HepG2 (cell line): ENCODE measurements at regions not wholly inside any gene's neighbourhood (a gene's known extent, or its start where the extent isn't known, plus 50 kb on each side); places are given as distances from the start of the nearest gene placed in this dataset.

ENCODE experiments used
- ATAC-seq: fragments of 200-7000 bp; cut with Tn5 transposase; 3 replicates; pipeline ENCODE4 v1.9.1; 2020; ENCODE audit warnings: mild to moderate bottlenecking, moderate library complexity
- BruUV-seq: library from RNA; stranded (reverse); fragments of 400-500 nt; replicated peaks from 2 replicates; lab custom pipeline; 2021; lab: Mats Ljungman, UMichigan
- CTCF ChIA-PET: fragments of 300-600 bp; formaldehyde crosslinking; extraction: SDS; loops from one replicate; lab custom pipeline; 2021; ENCODE audit warnings: low total read pairs, inconsistent platforms, low intra/inter-chr PET ratio; lab: Yijun Ruan, JAX
- POLR2A ChIA-PET: fragments of 350-600 bp; sonication (Branson Sonifier 250); formaldehyde crosslinking; loops from one replicate; lab custom pipeline; 2020; ENCODE audit warnings: antibody characterized with exemption, inconsistent platforms; lab: Yijun Ruan, JAX
- DNase-seq: peaks from one replicate; pipeline ENCODE4 v3.0.0-alpha.2; 2015; ENCODE audit warnings: low spot score
- FAIRE-seq: peaks from 3 replicates; lab custom pipeline; 2011; peaks lifted over from hg19 to GRCh38; lab: Jason Lieb, UNC
- H2AFZ ChIP-seq: one replicate; pipeline ENCODE4 v1.6.1; 2011; ENCODE audit warnings: low read length, inconsistent platforms
- H3K27ac ChIP-seq: fragments of 300-600 bp; 3 replicates; pipeline ENCODE4 v1.8.0; 2011; ENCODE audit warnings: mixed run types, mild to moderate bottlenecking, mixed read lengths, low read length, inconsistent platforms; ENCODE audit not compliant: insufficient read depth; ENCODE audit errors: extremely low read length
- H3K27me3 ChIP-seq, 2 experiments: fragments of 200-600 bp in 1 of 2; 2 replicates in 1 of 2; 3 replicates in 1 of 2; pipeline versions ENCODE4 v1.6.0 to v1.8.0; 2011; ENCODE audit warnings: low read length in 2 of 2, mild to moderate bottlenecking in 2 of 2, moderate library complexity in 2 of 2, inconsistent platforms in 1 of 2; ENCODE audit not compliant: insufficient read depth in 2 of 2, control insufficient read depth in 1 of 2
- H3K36me3 ChIP-seq, 2 experiments: fragments of 200-600 bp in 1 of 2; replicated peaks in 1 of 2; 2 replicates in 1 of 2; 3 replicates in 1 of 2; pipeline versions ENCODE4 v1.5.1 to v1.8.0; 2011; ENCODE audit warnings: low read length in 2 of 2, inconsistent platforms in 1 of 2; ENCODE audit not compliant: insufficient read depth in 2 of 2, control insufficient read depth in 1 of 2
- H3K4me1 ChIP-seq: 2 replicates; pipeline ENCODE4 v1.5.1; 2012; ENCODE audit warnings: low read length, inconsistent platforms; ENCODE audit not compliant: insufficient read depth
- H3K4me2 ChIP-seq: 2 replicates; pipeline ENCODE4 v1.6.0; 2011; ENCODE audit warnings: low read depth, low read length, inconsistent platforms
- H3K4me3 ChIP-seq, 3 experiments: fragments of 200-600 bp in 1 of 3; sonication (generic), shearing (Covaris generic) in 1 of 3; replicated peaks in 1 of 3; 2 replicates each; pipeline ENCODE4 v1.5.1; 2011 to 2016; ENCODE audit warnings: low read length in 3 of 3, inconsistent platforms in 2 of 3, low read depth in 2 of 3, mild to moderate bottlenecking in 2 of 3, control low read depth in 1 of 3, mixed read lengths in 1 of 3; ENCODE audit not compliant: insufficient read depth in 1 of 3
- H3K79me2 ChIP-seq: one replicate; pipeline ENCODE4 v1.6.1; 2011; ENCODE audit warnings: low read length, inconsistent platforms; ENCODE audit not compliant: insufficient read depth
- H3K9ac ChIP-seq: 2 replicates; pipeline ENCODE4 v1.6.0; 2011; ENCODE audit warnings: mild to moderate bottlenecking, low read depth, low read length, inconsistent platforms; ENCODE audit not compliant: insufficient read depth
- H3K9me3 ChIP-seq: 2 replicates; pipeline ENCODE4 v1.5.1; 2012; ENCODE audit warnings: mild to moderate bottlenecking, low read length
- H4K20me1 ChIP-seq: 2 replicates; pipeline ENCODE4 v1.6.0; 2011; ENCODE audit warnings: inconsistent platforms, mild to moderate bottlenecking, low read length, moderate library complexity; ENCODE audit not compliant: insufficient read depth
- GATAD2A ChIP-seq: IDR thresholded peaks from 2 replicates; pipeline ENCODE4 v1.6.1; 2016
- KMT2A ChIP-seq: sonication (generic); formaldehyde crosslinking; IDR thresholded peaks from 2 replicates; pipeline ENCODE4 v1.4.0; 2020; ENCODE audit warnings: missing genetic modification reagents
- MAFF ChIP-seq: IDR thresholded peaks from 2 replicates; pipeline ENCODE4 v1.6.1; 2011; ENCODE audit warnings: low read depth, low read length, improper control_type of control experiment
- MAFK ChIP-seq, 2 experiments: IDR thresholded peaks in 1 of 2; conservative IDR thresholded peaks in 1 of 2; 2 replicates each; pipeline ENCODE4 v1.6.1; 2011; ENCODE audit warnings: improper control_type of control experiment in 2 of 2, low read length in 2 of 2
- RARA ChIP-seq: IDR thresholded peaks from 2 replicates; pipeline ENCODE4 v1.6.1; 2016; ENCODE audit warnings: missing genetic modification reagents, missing compliant biosample characterization
- SOX6 ChIP-seq, 2 experiments: fragments of 450-650 bp in 1 of 2; sonication (generic) in 1 of 2; formaldehyde crosslinking in 1 of 2; IDR thresholded peaks; 2 replicates each; pipeline versions ENCODE4 v1.4.0 to v1.6.1; 2017 to 2020; ENCODE audit warnings: antibody characterized with exemption in 1 of 2, mild to moderate bottlenecking in 1 of 2, missing genetic modification reagents in 1 of 2
- ZBTB7A ChIP-seq: sonication (generic); formaldehyde crosslinking; IDR thresholded peaks from 2 replicates; pipeline ENCODE4 v1.8.0; 2022; ENCODE audit warnings: mild to moderate bottlenecking, missing genetic modification reagents
- ZNF17 ChIP-seq: sonication (generic); formaldehyde crosslinking; IDR thresholded peaks from 2 replicates; pipeline ENCODE4 v1.5.0; 2020; ENCODE audit warnings: mild to moderate bottlenecking, missing genetic modification reagents
- ZNF432 ChIP-seq: sonication (generic); formaldehyde crosslinking; IDR thresholded peaks from 2 replicates; pipeline ENCODE4 v1.5.0; 2020; ENCODE audit warnings: missing genetic modification reagents, mild to moderate bottlenecking, borderline replicate concordance
- WGBS: methylation state at CpG from one replicate; pipeline ENCODE4 v1.1.6; 2017; ENCODE audit warnings: low lambda C conversion rate; 5-methylcytosine and 5-hydroxymethylcytosine counted together
- in situ Hi-C: cut with HindIII; loops from 2 replicates; pipeline ENCODE4 v1.10.0; 2017; ENCODE audit warnings: low pct_unique_long_range_greater_than_20kb; ENCODE audit not compliant: extremely low pct_ligation_motif_present
- intact Hi-C: fragments of 100-400 bp; cut with micrococcal nuclease; formaldehyde crosslinking; loops from one replicate; pipeline ENCODE4 v1.10.0; 2022; ENCODE audit not compliant: unreplicated experiment
- TF ChIP-seq, protein P1 (sequence below): sonication (generic); formaldehyde crosslinking; IDR thresholded peaks from 2 replicates; pipeline ENCODE4 v1.8.0; 2022; ENCODE audit warnings: missing genetic modification reagents, mild to moderate bottlenecking, moderate library complexity, borderline replicate concordance
- TF ChIP-seq, protein P2 (sequence below): sonication (generic); formaldehyde crosslinking; IDR thresholded peaks from 2 replicates; pipeline ENCODE4 v1.5.0; 2020; ENCODE audit warnings: mild to moderate bottlenecking, missing genetic modification reagents
- TF ChIP-seq, protein P3 (sequence below): fragments of 450-650 bp; IDR thresholded peaks from 2 replicates; pipeline ENCODE4 v1.6.1; 2017; ENCODE audit warnings: mild to moderate bottlenecking

DNA sequence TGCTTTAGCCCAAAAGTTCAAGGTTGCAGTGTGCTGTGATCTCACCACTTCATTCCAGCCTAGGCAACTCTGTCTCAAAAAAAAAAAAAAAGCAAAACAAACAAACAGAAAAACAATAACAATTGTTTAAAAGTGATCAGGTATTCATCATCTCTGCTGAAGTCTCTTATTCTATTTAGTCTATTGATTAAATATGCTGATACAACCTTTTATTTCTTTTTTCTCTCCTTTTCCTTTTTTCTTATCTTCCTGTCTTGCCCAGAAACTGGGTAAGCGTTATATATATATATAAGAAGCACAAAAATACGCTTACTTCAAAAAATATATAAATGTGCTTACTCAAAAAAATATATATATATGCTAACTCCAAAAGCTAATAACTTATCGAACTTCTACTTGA, 213.8 kb upstream of the EEA1 start:
- no peak for DNase-seq
- no peaks in the 10 kb centered on the region for H3K27me3 ChIP-seq
- H3K27ac ChIP-seq = no peak overlapping the region
- POLR2A ChIA-PET = no interaction called here
- 0 out of 2 replicates have a peak, but pooled peaks have one; percentile 12 for TF ChIP-seq RARA (CRISPR knock-in tag)
- TF ChIP-seq, protein P1, sequence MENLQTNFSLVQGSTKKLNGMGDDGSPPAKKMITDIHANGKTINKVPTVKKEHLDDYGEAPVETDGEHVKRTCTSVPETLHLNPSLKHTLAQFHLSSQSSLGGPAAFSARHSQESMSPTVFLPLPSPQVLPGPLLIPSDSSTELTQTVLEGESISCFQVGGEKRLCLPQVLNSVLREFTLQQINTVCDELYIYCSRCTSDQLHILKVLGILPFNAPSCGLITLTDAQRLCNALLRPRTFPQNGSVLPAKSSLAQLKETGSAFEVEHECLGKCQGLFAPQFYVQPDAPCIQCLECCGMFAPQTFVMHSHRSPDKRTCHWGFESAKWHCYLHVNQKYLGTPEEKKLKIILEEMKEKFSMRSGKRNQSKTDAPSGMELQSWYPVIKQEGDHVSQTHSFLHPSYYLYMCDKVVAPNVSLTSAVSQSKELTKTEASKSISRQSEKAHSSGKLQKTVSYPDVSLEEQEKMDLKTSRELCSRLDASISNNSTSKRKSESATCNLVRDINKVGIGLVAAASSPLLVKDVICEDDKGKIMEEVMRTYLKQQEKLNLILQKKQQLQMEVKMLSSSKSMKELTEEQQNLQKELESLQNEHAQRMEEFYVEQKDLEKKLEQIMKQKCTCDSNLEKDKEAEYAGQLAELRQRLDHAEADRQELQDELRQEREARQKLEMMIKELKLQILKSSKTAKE (CRISPR knock-in tag) = no peak
- peak; percentile 22 to 56; a peak in 3 of 4 replicates for TF ChIP-seq MAFK (conservative IDR thresholded peaks at IDR 0.05 in 1 of 2, IDR thresholded peaks at IDR 0.05 in 1 of 2; ENCODE audit: low read length in 2 of 2)
- TF ChIP-seq GATAD2A (CRISPR knock-in tag) = 0 out of 2 replicates have a peak, but pooled peaks have one; percentile 5
- TF ChIP-seq, protein P2, sequence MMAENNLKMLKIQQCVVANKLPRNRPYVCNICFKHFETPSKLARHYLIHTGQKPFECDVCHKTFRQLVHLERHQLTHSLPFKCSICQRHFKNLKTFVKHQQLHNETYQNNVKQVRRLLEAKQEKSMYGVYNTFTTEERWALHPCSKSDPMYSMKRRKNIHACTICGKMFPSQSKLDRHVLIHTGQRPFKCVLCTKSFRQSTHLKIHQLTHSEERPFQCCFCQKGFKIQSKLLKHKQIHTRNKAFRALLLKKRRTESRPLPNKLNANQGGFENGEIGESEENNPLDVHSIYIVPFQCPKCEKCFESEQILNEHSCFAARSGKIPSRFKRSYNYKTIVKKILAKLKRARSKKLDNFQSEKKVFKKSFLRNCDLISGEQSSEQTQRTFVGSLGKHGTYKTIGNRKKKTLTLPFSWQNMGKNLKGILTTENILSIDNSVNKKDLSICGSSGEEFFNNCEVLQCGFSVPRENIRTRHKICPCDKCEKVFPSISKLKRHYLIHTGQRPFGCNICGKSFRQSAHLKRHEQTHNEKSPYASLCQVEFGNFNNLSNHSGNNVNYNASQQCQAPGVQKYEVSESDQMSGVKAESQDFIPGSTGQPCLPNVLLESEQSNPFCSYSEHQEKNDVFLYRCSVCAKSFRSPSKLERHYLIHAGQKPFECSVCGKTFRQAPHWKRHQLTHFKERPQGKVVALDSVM = peak; percentile 69
- TF ChIP-seq ZNF432 (CRISPR knock-in tag) = no peak
- TF ChIP-seq, protein P3, sequence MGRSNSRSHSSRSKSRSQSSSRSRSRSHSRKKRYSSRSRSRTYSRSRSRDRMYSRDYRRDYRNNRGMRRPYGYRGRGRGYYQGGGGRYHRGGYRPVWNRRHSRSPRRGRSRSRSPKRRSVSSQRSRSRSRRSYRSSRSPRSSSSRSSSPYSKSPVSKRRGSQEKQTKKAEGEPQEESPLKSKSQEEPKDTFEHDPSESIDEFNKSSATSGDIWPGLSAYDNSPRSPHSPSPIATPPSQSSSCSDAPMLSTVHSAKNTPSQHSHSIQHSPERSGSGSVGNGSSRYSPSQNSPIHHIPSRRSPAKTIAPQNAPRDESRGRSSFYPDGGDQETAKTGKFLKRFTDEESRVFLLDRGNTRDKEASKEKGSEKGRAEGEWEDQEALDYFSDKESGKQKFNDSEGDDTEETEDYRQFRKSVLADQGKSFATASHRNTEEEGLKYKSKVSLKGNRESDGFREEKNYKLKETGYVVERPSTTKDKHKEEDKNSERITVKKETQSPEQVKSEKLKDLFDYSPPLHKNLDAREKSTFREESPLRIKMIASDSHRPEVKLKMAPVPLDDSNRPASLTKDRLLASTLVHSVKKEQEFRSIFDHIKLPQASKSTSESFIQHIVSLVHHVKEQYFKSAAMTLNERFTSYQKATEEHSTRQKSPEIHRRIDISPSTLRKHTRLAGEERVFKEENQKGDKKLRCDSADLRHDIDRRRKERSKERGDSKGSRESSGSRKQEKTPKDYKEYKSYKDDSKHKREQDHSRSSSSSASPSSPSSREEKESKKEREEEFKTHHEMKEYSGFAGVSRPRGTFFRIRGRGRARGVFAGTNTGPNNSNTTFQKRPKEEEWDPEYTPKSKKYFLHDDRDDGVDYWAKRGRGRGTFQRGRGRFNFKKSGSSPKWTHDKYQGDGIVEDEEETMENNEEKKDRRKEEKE = no peak
- TF ChIP-seq ZBTB7A (CRISPR knock-in tag) = no peak
- TF ChIP-seq SOX6 (IDR thresholded peaks at IDR 0.05) = no peak
- 0 out of 2 replicates have a peak, but pooled peaks have one; percentile 23 for TF ChIP-seq SOX6 (CRISPR knock-in tag; IDR thresholded peaks at IDR 0.05)
- TF ChIP-seq MAFF = peak; percentile 33; the same call in 1 of the 2 replicates
- TF ChIP-seq KMT2A (CRISPR knock-in tag) = no peak
- TF ChIP-seq ZNF17 (CRISPR knock-in tag) = no peak
- no peak overlapping the region for H3K4me3 ChIP-seq
- CTCF ChIA-PET = no interaction called here
- H3K4me1 ChIP-seq = peaks cover 49% of the 10 kb centered on the region
- H3K9me3 ChIP-seq = no peaks in the 10 kb centered on the region
- intact Hi-C loops (no loop called here), in situ Hi-C loops (loop anchor here (25.0 kb wide), 1 partner anchor 244 kb away; the partner anchor contains the start of gene NUDT4)
- WGBS = 85% methylated on average over 3 of the region's 3 CpGs
- no peaks in the 10 kb centered on the region for H4K20me1 ChIP-seq
- no peak overlapping the region for H3K9ac ChIP-seq
- H3K79me2 ChIP-seq = no peaks in the 10 kb centered on the region
- H3K4me2 ChIP-seq = no peak overlapping the region
- H2AFZ ChIP-seq = no peak overlapping the region
- FAIRE-seq = no peak
- ATAC-seq = no peak
- no TSS peak for BruUV-seq
- H3K36me3 ChIP-seq = no peaks in the 10 kb centered on the region
